Breast epithelium (tissue), 4 donors: ENCODE measurements at regions not wholly inside any gene's neighbourhood (a gene's known extent, or its start where the extent isn't known, plus 50 kb on each side); places are given as distances from the start of the nearest gene placed in this dataset.

Source experiments
- DNase-seq, 2 donors: peaks; one replicate each; pipeline ENCODE4 v3.0.0-alpha.2; 2019; ENCODE audit warnings: low spot score in 2 of 2
- H3K27ac ChIP-seq, 2 donors: fragments of 200-600 bp; sonication (generic) in 1 of 2; one replicate each; pipeline ENCODE4 v1.5.1; 2016 to 2019; ENCODE audit warnings: mild to moderate bottlenecking in 1 of 2
- H3K27me3 ChIP-seq, 2 donors: fragments of 200-600 bp; sonication (generic) in 1 of 2; one replicate each; pipeline versions ENCODE4 v1.5.1 to v1.6.0; 2017 to 2019; ENCODE audit warnings: control low read depth in 1 of 2, mild to moderate bottlenecking in 1 of 2
- H3K36me3 ChIP-seq: fragments of 200-600 bp; one replicate; pipeline ENCODE4 v1.5.1; 2019
- H3K4me1 ChIP-seq, 2 donors: fragments of 200-600 bp; sonication (generic); one replicate each; pipeline ENCODE4 v1.5.1; 2016 to 2019; ENCODE audit warnings: control low read depth in 1 of 2
- H3K4me3 ChIP-seq, 3 donors: fragments of 200-600 bp; sonication (generic); 1 replicate in 2 of 3; 2 replicates in 1 of 3; pipeline ENCODE4 v1.5.1; 2016 to 2019; ENCODE audit warnings: mild to moderate bottlenecking in 3 of 3, moderate library complexity in 2 of 3
- H3K9me3 ChIP-seq, 2 donors: fragments of 200-600 bp; sonication (generic) in 1 of 2; one replicate each; pipeline ENCODE4 v1.5.1; 2016 to 2019; ENCODE audit warnings: control low read depth in 1 of 2
- POLR2A ChIP-seq: fragments of 450-650 bp; IDR thresholded peaks from one replicate; pipeline ENCODE4 v1.6.1; 2016; ENCODE audit warnings: antibody characterized with exemption, mild to moderate bottlenecking, moderate library complexity
- POLR2AphosphoS5 ChIP-seq, 3 donors: sonication (generic); formaldehyde crosslinking; IDR thresholded peaks; one replicate each; pipeline ENCODE4 v1.6.1; 2017; ENCODE audit warnings: antibody characterized with exemption in 3 of 3
- intact Hi-C: fragments of 100-400 bp; cut with DNase I; formaldehyde crosslinking; loops from one replicate; pipeline ENCODE4 v1.15.1; 2023; ENCODE audit warnings: low total_unique reads
- TF ChIP-seq, protein P1 (sequence below), 3 donors: fragments of 450-650 bp; IDR thresholded peaks; one replicate each; pipeline ENCODE4 v1.5.1; 2016 to 2017; ENCODE audit warnings: antibody characterized with exemption in 3 of 3, mild to moderate bottlenecking in 3 of 3, moderate library complexity in 3 of 3

DNA sequence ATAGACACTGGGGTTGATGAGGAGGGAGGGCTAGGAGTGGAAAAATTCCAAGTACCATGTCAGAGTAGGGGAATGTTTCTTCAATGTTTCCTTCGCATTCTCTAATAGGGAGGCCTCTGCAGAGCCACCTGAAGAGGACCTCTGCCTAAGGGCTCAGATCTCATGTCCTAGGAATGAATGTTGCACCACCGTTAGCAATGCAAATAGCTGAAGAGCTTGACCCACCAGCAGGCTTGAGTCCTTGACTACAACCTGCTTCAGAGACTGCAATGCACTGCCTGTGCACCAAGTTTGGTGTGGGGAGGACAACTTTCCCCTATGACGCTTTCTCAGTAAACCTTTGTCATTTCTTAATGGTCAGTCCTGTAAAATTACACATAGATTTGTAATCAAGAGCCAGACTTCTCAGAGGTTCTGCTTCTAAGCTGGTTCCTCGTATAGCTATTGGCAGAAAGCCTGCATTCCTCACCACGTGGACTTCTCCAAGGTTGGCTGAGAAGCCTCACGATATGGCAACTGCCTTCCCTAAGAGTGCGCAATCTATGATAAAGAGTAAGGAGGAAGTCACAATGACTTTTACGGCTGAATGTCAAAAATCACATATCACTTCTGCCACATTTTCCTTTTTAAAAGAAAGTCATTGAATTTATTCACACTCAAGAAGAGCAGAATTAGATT, 600.7 kb upstream of the PTGER4 start:
- H3K36me3 ChIP-seq, result no peaks in the 10 kb centered on the region
- H3K27me3 ChIP-seq, result no peaks in the 10 kb centered on the region
- H3K9me3 ChIP-seq, result no peaks in the 10 kb centered on the region
- no peak for DNase-seq
- H3K4me1 ChIP-seq, result no peaks in the 10 kb centered on the region
- TF ChIP-seq POLR2AphosphoS5 (IDR thresholded peaks at IDR 0.05) (no peak), POLR2A (no peak)
- TF ChIP-seq, protein P1, sequence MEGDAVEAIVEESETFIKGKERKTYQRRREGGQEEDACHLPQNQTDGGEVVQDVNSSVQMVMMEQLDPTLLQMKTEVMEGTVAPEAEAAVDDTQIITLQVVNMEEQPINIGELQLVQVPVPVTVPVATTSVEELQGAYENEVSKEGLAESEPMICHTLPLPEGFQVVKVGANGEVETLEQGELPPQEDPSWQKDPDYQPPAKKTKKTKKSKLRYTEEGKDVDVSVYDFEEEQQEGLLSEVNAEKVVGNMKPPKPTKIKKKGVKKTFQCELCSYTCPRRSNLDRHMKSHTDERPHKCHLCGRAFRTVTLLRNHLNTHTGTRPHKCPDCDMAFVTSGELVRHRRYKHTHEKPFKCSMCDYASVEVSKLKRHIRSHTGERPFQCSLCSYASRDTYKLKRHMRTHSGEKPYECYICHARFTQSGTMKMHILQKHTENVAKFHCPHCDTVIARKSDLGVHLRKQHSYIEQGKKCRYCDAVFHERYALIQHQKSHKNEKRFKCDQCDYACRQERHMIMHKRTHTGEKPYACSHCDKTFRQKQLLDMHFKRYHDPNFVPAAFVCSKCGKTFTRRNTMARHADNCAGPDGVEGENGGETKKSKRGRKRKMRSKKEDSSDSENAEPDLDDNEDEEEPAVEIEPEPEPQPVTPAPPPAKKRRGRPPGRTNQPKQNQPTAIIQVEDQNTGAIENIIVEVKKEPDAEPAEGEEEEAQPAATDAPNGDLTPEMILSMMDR (IDR thresholded peaks at IDR 0.05), result no peak
- no peak overlapping the region for H3K4me3 ChIP-seq
- no peak overlapping the region for H3K27ac ChIP-seq
- intact Hi-C loops, result no loop called here

DNA sequence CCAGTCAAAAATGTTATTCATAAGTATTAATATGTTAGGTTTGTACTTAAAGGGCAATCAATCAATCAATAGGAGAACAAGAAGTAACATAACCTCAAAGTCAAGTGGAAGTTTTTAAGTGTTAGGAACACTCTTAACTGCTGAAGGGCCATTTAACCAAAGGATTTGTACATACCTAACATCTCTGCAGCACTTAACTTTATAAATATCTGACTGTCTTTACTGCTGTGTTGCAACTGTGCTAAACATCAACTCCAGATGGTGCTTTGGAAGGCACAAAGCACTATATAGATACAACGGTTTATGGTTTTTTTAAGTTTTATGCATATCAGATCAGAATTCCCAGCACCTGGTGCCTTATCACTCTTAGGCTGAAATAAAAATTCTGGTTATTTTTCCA, 604.9 kb upstream of the PTGER4 start:
- DNase-seq, result no peak
- intact Hi-C loops, result no loop called here
- Histone ChIP-seq H3K27me3 (no peaks in the 10 kb centered on the region), H3K36me3 (no peaks in the 10 kb centered on the region), H3K4me3 (no peak overlapping the region), H3K9me3 (no peaks in the 10 kb centered on the region), H3K27ac (no peak overlapping the region), H3K4me1 (no peaks in the 10 kb centered on the region)
- TF ChIP-seq POLR2AphosphoS5 (IDR thresholded peaks at IDR 0.05) (no peak), POLR2A (no peak)
- TF ChIP-seq, protein P1 (IDR thresholded peaks at IDR 0.05), result no peak

DNA sequence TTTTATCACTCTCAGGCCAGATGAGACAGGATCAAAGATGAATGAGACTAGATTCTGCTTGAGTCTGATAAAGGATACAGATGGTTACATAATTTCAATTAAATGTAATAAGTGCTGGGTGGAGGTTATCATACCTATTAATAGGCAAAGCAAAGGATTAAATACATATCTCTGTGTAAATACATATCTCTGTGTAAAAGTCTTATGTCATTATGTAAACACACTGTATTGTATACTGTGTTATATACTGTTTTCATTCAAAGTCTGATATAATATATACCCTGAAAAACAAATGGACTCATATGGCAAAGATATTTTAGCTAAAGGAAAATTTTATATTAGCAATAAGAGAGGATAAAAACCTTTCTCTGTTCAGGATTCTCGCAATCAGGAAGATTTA, 605.8 kb upstream of the PTGER4 start:
- DNase-seq, result no peak
- H3K4me1 ChIP-seq, result no peaks in the 10 kb centered on the region
- H3K9me3 ChIP-seq, result no peaks in the 10 kb centered on the region
- no peak overlapping the region for H3K27ac ChIP-seq
- no peak for TF ChIP-seq POLR2AphosphoS5 (IDR thresholded peaks at IDR 0.05)
- TF ChIP-seq, protein P1 (IDR thresholded peaks at IDR 0.05), result no peak
- TF ChIP-seq POLR2A, result no peak
- intact Hi-C loops, result no loop called here
- H3K4me3 ChIP-seq, result no peak overlapping the region
- no peaks in the 10 kb centered on the region for H3K36me3 ChIP-seq
- no peaks in the 10 kb centered on the region for H3K27me3 ChIP-seq

DNA sequence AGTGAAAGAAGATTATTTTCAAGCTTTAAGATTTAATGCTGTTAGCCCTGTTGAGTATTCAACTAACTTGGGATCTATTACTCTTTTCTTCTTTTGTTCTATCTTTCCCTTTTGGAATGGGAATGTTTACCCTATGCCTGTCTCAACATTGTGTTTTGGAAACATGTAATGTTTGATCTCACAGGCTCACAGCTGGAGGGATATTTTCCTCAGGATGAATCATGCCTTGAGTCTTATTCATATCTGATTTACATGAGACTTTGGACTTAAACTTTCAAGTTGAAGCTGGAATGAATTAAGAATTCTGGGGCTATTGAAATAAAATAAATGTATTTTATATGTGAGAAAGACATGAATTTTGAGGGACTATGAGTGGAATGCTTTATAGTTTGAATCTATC, 607.8 kb upstream of the PTGER4 start:
- TF ChIP-seq, protein P1 (IDR thresholded peaks at IDR 0.05), result no peak
- no peak for TF ChIP-seq POLR2A
- TF ChIP-seq POLR2AphosphoS5 (IDR thresholded peaks at IDR 0.05), result no peak
- Histone ChIP-seq H3K9me3 (no peaks in the 10 kb centered on the region), H3K4me1 (no peaks in the 10 kb centered on the region), H3K4me3 (no peak overlapping the region), H3K27ac (no peak overlapping the region), H3K27me3 (no peaks in the 10 kb centered on the region), H3K36me3 (no peaks in the 10 kb centered on the region)
- intact Hi-C loops, result no loop called here
- DNase-seq, result no peak

DNA sequence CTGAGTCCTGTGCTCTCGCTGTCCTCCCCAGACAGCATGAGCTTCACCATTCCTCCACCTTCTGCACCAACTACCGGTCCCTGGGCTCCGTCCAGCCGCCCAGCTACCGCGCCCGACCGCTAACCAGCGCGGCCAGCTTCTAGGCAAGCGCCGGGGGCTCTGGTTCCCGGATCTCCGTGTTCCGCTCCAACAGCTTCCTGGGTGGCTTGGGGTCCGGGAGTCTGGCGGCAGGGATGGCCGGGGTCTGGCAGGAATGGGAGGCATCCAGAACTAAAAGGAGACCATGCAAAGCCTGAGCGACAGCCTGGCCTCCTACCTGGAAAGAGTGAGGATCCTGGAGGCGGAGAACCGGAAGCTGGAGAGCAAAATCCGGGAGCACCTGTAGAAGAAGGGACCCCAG, 613.1 kb upstream of the PTGER4 start:
- no peaks in the 10 kb centered on the region for H3K27me3 ChIP-seq
- DNase-seq, result no peak

More for the DNA sequence above, 613.1 kb upstream of the PTGER4 start:
- Histone ChIP-seq H3K27ac (no peak overlapping the region), H3K36me3 (no peaks in the 10 kb centered on the region), H3K4me1 (no peaks in the 10 kb centered on the region), H3K9me3 (no peaks in the 10 kb centered on the region), H3K4me3 (no peak overlapping the region)
- intact Hi-C loops, result no loop called here
- TF ChIP-seq, protein P1 (IDR thresholded peaks at IDR 0.05), result no peak
- TF ChIP-seq POLR2A, result no peak
- no peak for TF ChIP-seq POLR2AphosphoS5 (IDR thresholded peaks at IDR 0.05)
